Embryonic facial prominence (tissue), 1 donor: ENCODE measurements at regions not wholly inside any gene's neighbourhood (a gene's known extent, or its start where the extent isn't known, plus 50 kb on each side); places are given as distances from the start of the nearest gene placed in this dataset.
A peak's percentile ranks its signal among the peaks of the same experiment; 100 is the strongest.
"Not testable (repeated sequence)": the region's sequence is repeated elsewhere in the genome, so short reads cannot be mapped to it uniquely, and the experiment has no call there.

Source experiments
- DNase-seq: peaks from one replicate; pipeline ENCODE4 v3.0.0-alpha.2; 2016; ENCODE audit errors: extremely low spot score

DNA sequence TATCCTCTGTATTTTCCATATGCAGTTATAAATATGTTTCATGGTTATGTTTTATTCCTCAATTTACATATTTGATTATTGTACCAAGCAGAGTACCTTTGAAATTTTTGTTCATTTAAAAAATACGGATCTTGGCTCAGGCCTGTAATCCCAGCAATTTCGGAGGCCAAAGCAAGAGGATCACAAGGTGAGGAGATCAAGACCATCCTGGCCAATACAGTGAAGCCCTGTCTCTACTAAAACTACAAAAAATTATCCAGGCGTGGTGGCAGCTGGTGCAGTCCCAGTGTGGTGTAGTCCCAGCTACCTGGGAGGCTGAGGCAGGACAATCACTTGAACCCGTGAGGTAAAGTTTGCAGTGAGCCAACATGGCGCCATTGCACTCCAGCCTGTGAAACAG lies 251.2 kb upstream of the TPTE start:
- DNase-seq: peak; percentile 6

DNA sequence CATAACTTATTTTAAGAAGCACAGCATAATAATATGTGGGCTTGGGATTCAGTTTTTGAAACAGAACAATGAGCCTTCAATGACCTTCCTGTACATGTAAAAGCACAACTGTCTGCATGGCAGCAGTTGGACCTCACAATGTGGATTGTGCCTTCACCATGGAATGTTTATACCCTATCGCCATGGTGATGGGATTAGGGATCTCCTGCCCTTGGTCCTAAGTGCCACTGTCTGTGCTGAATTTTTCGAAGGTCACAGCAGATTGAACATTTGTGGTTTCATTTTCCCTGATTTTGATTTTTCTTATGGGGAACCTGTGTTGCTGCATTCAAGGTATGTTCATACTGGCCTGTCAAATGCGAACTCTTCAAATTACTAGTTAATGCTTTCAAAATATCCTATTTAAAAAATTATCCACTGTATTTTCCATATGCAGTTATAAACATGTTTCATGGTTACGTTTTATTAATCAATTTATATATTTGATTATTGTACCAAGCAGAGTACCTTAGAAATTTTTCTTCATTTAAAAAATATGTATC lies 249.6 kb upstream of the TPTE start:
- not testable (repeated sequence) for DNase-seq

DNA sequence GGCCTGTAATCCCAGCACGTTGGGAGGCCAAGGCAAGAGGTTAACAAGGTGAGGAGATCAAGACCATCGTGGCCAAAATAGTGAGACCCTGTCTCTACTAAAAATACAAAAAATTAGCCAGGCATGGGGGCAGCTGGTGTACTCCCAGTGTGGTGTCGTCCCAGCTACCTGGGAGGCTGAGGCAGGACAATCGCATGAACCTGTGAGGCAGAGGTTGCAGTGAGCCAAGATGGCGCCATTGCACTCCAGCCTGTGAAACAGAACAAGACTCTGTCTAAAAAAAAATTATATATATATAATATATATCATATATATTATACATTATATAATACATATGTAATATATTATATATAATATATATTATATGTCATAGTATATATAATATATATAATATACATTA lies 249.2 kb upstream of the TPTE start:
- DNase-seq: peak; percentile 22

DNA sequence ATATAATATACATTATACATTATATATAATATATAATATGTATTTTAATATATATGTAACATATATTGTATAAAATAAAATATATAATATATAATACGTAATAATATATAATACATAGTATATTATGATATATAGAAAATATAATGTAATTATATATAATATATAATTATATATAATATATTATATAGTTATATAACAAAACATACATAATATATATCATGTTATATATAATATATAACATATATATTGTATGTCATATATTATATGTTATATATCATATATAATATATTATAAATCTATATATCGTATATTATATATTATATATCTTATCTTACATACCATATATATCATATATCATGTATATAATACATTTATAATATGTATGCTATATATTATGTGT lies 248.2 kb upstream of the TPTE start:
- no peak for DNase-seq

DNA sequence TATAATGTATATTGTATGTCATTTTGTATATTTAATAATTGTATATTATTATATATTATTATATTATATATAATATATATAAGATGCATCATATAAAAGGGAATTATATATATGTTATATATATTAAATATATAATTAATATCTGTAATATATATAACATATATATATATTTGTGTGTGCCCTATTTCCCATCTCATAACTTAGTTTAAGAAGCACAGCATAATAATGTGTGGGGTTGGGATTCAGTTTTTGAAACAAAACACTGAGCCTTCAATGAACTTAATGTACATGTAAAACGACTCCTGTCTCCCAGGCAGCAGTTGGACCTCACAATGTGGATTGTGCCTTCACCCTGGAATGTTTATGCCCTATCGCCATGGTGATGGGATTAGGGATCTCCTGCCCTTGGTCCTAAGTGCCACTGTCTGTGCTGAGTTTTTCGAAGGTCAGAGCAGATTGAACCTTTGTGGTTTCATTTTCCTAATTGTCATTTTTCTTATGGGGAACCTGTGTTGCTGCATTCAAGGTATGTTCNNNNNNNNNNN lies 247.5 kb upstream of the TPTE start:
- not testable (repeated sequence) for DNase-seq
